Right atrium auricular region (tissue), 2 donors: ENCODE measurements at regions not wholly inside any gene's neighbourhood (a gene's known extent, or its start where the extent isn't known, plus 50 kb on each side); places are given as distances from the start of the nearest gene placed in this dataset.

Source experiments
- DNase-seq: peaks from one replicate; pipeline ENCODE4 v3.0.0-alpha.2; 2019; ENCODE audit warnings: low spot score
- H3K27ac ChIP-seq, 2 donors: fragments of 200-600 bp; sonication (generic); 1 replicate in 1 of 2; 2 replicates in 1 of 2; pipeline ENCODE4 v1.5.1; 2016 to 2019
- H3K27me3 ChIP-seq, 2 donors: fragments of 200-600 bp; sonication (generic); one replicate each; pipeline versions ENCODE4 v1.5.1 to v1.6.0; 2017 to 2019
- H3K36me3 ChIP-seq: fragments of 200-600 bp; sonication (generic); one replicate; pipeline ENCODE4 v1.5.1; 2016
- H3K4me1 ChIP-seq, 2 donors: fragments of 200-600 bp; sonication (generic); one replicate each; pipeline versions ENCODE4 v1.5.1 to v1.6.0; 2017 to 2019
- H3K4me3 ChIP-seq, 2 donors: fragments of 200-600 bp; sonication (generic); 1 replicate in 1 of 2; 2 replicates in 1 of 2; pipeline ENCODE4 v1.5.1; 2017 to 2019; ENCODE audit warnings: mild to moderate bottlenecking in 1 of 2, moderate library complexity in 1 of 2
- H3K9me3 ChIP-seq, 2 donors: fragments of 200-600 bp; sonication (generic); one replicate each; pipeline ENCODE4 v1.5.1; 2019
- CTCF ChIP-seq, 2 donors: fragments of 200-600 bp; sonication (generic); IDR thresholded peaks; one replicate each; pipeline ENCODE4 v1.5.1; 2019; ENCODE audit warnings: antibody characterized with exemption in 2 of 2

- no peak overlapping the region for H3K27ac ChIP-seq
- H3K36me3 ChIP-seq = no peaks in the 10 kb centered on the region
- no peaks in the 10 kb centered on the region for H3K27me3 ChIP-seq
- H3K4me3 ChIP-seq = no peak overlapping the region
- TF ChIP-seq CTCF (IDR thresholded peaks at IDR 0.05) = no peak
- no peaks in the 10 kb centered on the region for H3K9me3 ChIP-seq
- no peaks in the 10 kb centered on the region for H3K4me1 ChIP-seq
- DNase-seq = no peak
Observed at GRCh38 chr4:130820448-130820847, 1724.5 kb downstream of the C4orf33 start.

GRCh38 chr4:130825284-130825683, 1729.3 kb downstream of the C4orf33 start:
- Histone ChIP-seq H3K9me3 (no peaks in the 10 kb centered on the region), H3K27ac (no peak overlapping the region), H3K36me3 (no peaks in the 10 kb centered on the region), H3K4me1 (no peaks in the 10 kb centered on the region), H3K27me3 (no peaks in the 10 kb centered on the region), H3K4me3 (no peak overlapping the region)
- TF ChIP-seq CTCF (IDR thresholded peaks at IDR 0.05) = no peak
- no peak for DNase-seq

GRCh38 chr4:130850019-130850524, 1754.1 kb downstream of the C4orf33 start:
- Histone ChIP-seq H3K36me3 (no peaks in the 10 kb centered on the region), H3K27ac (no peak overlapping the region), H3K4me1 (no peaks in the 10 kb centered on the region), H3K9me3 (no peaks in the 10 kb centered on the region), H3K27me3 (no peaks in the 10 kb centered on the region), H3K4me3 (no peak overlapping the region)
- no peak for DNase-seq
- no peak for TF ChIP-seq CTCF (IDR thresholded peaks at IDR 0.05)

GRCh38 chr4:130851107-130851506, 1755.2 kb downstream of the C4orf33 start:
- Histone ChIP-seq H3K36me3 (no peaks in the 10 kb centered on the region), H3K9me3 (no peaks in the 10 kb centered on the region), H3K27me3 (no peaks in the 10 kb centered on the region), H3K27ac (no peak overlapping the region), H3K4me1 (no peaks in the 10 kb centered on the region), H3K4me3 (no peak overlapping the region)
- no peak for DNase-seq
- no peak for TF ChIP-seq CTCF (IDR thresholded peaks at IDR 0.05)

- Histone ChIP-seq H3K4me3 (no peak overlapping the region), H3K27me3 (no peaks in the 10 kb centered on the region), H3K4me1 (no peaks in the 10 kb centered on the region), H3K36me3 (no peaks in the 10 kb centered on the region), H3K9me3 (no peaks in the 10 kb centered on the region), H3K27ac (no peak overlapping the region)
- TF ChIP-seq CTCF (IDR thresholded peaks at IDR 0.05) = no peak
- no peak for DNase-seq
Observed at GRCh38 chr4:130851932-130852331, 1756.0 kb downstream of the C4orf33 start.

GRCh38 chr4:130855533-130855932, 1759.6 kb downstream of the C4orf33 start:
- Histone ChIP-seq H3K4me1 (no peaks in the 10 kb centered on the region), H3K27ac (no peak overlapping the region), H3K27me3 (no peaks in the 10 kb centered on the region), H3K9me3 (peaks cover 0 to 3% of the 10 kb centered on the region in 2 donors), H3K36me3 (no peaks in the 10 kb centered on the region), H3K4me3 (no peak overlapping the region)
- DNase-seq = no peak
- TF ChIP-seq CTCF (IDR thresholded peaks at IDR 0.05) = no peak
